AG10803 (cell line): ENCODE measurements at regions not wholly inside any gene's neighbourhood (a gene's known extent, or its start where the extent isn't known, plus 50 kb on each side); places are given as distances from the start of the nearest gene placed in this dataset.

Experiments used
- DNase-seq: peaks from one replicate; pipeline ENCODE4 v3.0.0; 2010; ENCODE audit warnings: low read depth
- H3K4me3 ChIP-seq: 2 replicates; pipeline ENCODE4 v1.5.1; 2011; ENCODE audit warnings: mild to moderate bottlenecking, low read length, control low read depth
- TF ChIP-seq, protein P1 (sequence below): conservative IDR thresholded peaks from 2 replicates; pipeline ENCODE4 v1.5.1; 2011; ENCODE audit warnings: mild to moderate bottlenecking, low read length, control low read depth, inconsistent platforms

DNA sequence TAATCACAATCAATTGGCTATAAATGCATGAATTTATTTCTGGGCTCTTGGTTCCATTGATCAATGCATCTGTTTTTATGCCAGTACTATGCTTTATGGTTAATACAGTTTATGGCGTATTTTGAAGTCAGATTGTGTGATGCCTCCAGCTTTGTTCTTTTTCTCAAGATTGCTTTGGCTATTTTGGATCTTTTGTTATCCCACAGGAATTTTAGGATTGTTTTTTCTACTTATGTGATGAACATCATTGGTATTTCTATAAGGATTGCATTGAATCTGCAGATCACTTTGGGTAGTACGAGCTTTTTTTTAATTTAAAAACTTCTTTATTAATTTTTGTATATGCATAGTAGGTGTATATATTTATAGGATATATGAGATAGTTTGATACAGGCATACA lies 338.7 kb upstream of the IGFBP7 start:
- H3K4me3 ChIP-seq = no peak overlapping the region
- DNase-seq = no peak
- TF ChIP-seq, protein P1, sequence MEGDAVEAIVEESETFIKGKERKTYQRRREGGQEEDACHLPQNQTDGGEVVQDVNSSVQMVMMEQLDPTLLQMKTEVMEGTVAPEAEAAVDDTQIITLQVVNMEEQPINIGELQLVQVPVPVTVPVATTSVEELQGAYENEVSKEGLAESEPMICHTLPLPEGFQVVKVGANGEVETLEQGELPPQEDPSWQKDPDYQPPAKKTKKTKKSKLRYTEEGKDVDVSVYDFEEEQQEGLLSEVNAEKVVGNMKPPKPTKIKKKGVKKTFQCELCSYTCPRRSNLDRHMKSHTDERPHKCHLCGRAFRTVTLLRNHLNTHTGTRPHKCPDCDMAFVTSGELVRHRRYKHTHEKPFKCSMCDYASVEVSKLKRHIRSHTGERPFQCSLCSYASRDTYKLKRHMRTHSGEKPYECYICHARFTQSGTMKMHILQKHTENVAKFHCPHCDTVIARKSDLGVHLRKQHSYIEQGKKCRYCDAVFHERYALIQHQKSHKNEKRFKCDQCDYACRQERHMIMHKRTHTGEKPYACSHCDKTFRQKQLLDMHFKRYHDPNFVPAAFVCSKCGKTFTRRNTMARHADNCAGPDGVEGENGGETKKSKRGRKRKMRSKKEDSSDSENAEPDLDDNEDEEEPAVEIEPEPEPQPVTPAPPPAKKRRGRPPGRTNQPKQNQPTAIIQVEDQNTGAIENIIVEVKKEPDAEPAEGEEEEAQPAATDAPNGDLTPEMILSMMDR = no peak

DNA sequence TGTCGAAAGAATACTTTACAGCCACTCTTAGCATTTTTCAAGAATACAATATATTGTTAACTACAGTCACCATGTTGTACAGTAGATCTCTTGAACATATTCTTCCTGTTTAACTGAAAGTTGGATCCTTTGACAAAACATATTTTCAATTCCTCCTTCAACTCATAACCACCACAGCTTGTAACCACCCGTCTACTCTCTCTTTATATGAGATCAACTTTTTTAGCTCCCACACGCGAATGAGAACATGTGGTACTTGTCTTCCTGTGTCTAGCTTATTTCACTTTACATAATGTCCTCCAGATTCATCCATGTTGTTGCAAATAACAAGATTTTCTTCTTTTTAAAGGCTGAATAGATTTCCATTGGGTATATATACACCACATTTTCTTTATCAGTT lies 338.3 kb upstream of the IGFBP7 start:
- no peak overlapping the region for H3K4me3 ChIP-seq
- TF ChIP-seq, protein P1 = no peak
- DNase-seq = peak; percentile 9

DNA sequence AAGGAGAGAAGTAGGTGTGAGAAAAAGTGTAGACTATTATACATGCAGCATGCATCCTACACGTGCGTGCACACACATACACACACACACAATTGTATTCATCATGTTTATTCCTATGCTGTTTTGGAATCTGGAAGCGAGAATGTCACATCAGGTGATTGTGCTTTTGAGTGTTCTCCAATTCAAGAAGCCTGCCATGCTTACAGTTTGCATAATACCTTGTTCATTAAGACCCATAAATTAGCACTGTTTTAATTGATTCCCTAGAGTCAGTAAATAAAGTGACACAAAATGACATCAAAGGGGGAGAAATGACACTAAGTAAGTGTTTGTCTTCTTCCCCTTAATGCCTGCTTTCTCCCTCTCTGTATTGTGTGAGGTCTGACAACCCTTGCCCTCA lies 336.1 kb upstream of the IGFBP7 start:
- no peak for DNase-seq
- H3K4me3 ChIP-seq = no peak overlapping the region
- TF ChIP-seq, protein P1 = no peak

DNA sequence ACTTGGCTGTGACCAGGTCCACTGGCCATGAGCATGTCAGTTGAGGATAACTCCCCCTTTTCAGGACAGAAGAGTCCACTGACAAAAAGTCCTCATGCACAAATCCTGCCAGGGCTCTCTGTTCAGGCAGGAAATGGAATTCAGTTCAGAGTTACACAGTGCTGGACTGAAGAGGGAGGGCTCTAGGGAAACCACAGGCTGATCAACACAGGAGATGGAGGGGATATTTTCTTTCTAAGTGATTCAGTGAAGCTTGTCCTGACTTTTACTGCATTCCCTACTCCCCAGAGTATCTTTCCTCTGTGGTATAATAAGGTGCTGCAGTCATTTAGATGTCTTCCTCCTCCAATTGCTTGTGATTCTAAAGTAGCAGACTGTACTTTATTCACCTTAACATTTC lies 335.5 kb upstream of the IGFBP7 start:
- TF ChIP-seq, protein P1 = no peak
- no peak for DNase-seq
- H3K4me3 ChIP-seq = no peak overlapping the region

DNA sequence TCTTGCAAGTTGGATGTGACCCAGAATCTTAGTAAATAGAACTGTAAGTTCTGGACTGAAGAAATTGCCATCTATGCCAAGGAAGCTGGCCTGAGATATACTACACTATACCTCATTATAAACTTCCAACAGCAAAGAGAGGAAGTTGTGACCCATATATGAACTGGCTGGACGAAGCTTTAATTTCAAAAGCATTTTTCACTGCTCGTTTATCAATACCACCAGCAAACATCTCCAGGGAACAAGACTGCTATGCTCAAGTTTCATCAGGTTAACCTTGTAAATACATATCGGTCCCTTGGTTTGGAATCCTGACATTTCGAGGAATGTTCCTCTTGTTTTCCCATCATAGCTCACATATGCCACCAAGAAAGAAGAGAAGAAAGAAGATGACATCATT lies 334.5 kb upstream of the IGFBP7 start:
- DNase-seq = no peak
- TF ChIP-seq, protein P1 = no peak

DNA sequence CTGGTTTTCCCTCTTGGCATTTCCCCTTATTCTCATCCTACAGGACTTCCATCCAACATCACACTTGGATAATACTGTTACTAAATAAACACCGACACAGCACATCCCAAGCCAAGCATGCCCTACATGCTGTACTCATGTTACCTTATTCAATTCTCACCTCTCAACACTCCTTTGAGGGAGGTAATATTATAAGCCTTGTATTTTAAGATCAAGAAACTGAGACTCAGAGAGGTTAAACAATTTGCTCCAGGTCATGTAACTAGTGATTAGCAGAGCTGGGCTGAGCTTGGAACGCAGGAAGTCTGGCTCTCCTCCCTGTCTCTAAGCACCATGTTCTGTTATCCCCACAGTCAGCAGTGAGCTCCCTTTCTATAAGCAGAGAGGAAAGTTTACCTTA lies 333.6 kb upstream of the IGFBP7 start:
- no peak overlapping the region for H3K4me3 ChIP-seq
- DNase-seq = no peak
- TF ChIP-seq, protein P1 = no peak

More for the DNA sequence above, 334.5 kb upstream of the IGFBP7 start:
- H3K4me3 ChIP-seq = no peak overlapping the region

DNA sequence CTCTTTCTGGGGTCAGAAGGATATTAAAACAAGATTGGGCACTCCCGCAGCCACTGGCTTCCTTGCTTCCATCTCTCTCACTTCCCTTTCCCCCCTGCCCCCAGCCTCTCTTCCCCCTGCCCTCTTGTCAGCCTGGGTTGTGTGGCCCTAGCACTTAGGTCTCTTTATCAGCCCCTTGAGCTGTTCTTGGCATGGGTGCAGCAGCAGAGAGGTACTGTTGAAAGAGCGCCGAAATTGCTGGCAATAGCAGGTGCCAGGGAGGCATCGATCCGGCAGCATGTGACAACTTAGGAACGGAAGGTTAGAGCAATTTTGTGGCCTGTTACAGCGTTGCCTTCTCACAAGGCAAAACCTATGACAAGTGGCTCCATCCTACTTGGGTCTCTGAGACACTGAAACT lies 333.1 kb upstream of the IGFBP7 start:
- no peak overlapping the region for H3K4me3 ChIP-seq
- TF ChIP-seq, protein P1 = no peak
- DNase-seq = no peak
